Chondrocyte (in vitro differentiated cells): ENCODE measurements at regions not wholly inside any gene's neighbourhood (a gene's known extent, or its start where the extent isn't known, plus 50 kb on each side); places are given as distances from the start of the nearest gene placed in this dataset.

Experiments
- DNase-seq: peaks from one replicate; pipeline ENCODE4 v3.0.0; 2021; ENCODE audit warnings: mixed read lengths, low spot score
- H3K27ac Mint-ChIP-seq: one replicate; pipeline ENCODE4 v1.8.0; 2021; ENCODE audit warnings: mild to moderate bottlenecking, moderate library complexity, mixed read lengths; ENCODE audit not compliant: unreplicated experiment
- H3K27me3 Mint-ChIP-seq: 2 replicates; pipeline ENCODE4 v1.8.0; 2021; ENCODE audit warnings: low read depth, mixed read lengths
- H3K36me3 Mint-ChIP-seq: 2 replicates; pipeline ENCODE4 v1.8.0; 2021; ENCODE audit warnings: low read depth, mixed read lengths
- H3K4me1 Mint-ChIP-seq: 2 replicates; pipeline ENCODE4 v1.8.0; 2021; ENCODE audit warnings: low read depth, mild to moderate bottlenecking, mixed read lengths
- H3K4me3 Mint-ChIP-seq: one replicate; pipeline ENCODE4 v1.8.0; 2021; ENCODE audit warnings: mild to moderate bottlenecking, moderate library complexity, mixed read lengths; ENCODE audit not compliant: unreplicated experiment
- H3K9me3 Mint-ChIP-seq: 2 replicates; pipeline ENCODE4 v1.8.0; 2021; ENCODE audit warnings: low read depth, mixed read lengths
- TF ChIP-seq, protein P1 (sequence below): fragments of 200-600 bp; sonication (generic); IDR thresholded peaks from 2 replicates; pipeline ENCODE4 v1.5.0; 2021; ENCODE audit warnings: antibody characterized with exemption, mild to moderate bottlenecking, moderate library complexity

DNA sequence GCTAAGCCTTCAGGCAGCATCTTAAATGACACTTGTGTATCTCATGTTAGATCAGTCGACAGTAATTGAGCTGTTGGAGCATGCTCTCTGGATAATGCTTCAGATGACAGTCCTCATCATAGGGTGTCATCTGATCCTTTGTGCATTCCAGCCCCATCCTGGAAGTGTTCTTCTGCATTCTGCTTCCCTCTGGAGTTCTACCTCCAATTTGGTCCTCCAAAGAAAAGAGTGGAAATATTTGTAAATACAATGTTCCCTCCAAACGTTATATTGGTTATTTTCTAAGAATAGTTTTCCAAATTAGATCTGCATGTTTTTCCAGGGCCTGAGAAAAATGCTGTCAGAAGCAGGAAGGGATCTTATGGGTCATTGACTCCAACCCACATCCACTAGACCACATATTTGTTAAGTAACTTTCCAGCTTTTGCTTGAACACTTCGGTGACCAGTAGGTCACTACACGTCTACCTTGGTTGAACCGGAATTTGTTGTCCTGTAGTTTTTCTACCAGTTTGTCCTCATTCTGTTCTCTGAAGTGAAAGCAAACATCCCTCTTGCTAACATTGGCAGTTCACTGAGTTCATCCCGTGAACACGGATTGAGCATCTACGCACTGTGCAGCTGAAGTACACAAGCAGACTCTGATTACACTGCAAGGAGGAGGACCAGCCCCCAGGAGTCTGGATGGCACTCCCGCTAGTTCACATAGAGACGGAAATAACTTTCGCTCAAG lies 136.0 kb downstream of the TLR5 start:
- TF ChIP-seq, protein P1, sequence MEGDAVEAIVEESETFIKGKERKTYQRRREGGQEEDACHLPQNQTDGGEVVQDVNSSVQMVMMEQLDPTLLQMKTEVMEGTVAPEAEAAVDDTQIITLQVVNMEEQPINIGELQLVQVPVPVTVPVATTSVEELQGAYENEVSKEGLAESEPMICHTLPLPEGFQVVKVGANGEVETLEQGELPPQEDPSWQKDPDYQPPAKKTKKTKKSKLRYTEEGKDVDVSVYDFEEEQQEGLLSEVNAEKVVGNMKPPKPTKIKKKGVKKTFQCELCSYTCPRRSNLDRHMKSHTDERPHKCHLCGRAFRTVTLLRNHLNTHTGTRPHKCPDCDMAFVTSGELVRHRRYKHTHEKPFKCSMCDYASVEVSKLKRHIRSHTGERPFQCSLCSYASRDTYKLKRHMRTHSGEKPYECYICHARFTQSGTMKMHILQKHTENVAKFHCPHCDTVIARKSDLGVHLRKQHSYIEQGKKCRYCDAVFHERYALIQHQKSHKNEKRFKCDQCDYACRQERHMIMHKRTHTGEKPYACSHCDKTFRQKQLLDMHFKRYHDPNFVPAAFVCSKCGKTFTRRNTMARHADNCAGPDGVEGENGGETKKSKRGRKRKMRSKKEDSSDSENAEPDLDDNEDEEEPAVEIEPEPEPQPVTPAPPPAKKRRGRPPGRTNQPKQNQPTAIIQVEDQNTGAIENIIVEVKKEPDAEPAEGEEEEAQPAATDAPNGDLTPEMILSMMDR, result no peak

DNA sequence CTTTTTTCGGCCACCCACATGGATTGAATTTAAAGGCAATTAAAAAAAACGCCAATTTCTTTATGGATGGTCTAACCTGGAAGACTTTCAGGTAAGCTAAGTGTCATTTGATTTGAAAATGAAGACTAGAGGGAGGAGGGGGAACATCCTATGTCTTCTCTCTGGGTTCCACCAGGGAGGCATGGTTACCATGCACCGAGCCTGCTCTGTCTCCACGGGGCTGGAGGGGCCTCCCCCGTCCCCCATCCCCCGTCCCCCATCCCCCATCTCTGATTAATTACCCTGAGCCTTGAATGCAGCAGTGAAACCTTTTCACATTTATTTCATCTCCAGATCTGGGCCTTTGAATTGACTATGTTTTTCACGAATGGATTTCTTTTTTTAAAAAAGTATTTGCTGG lies 135.1 kb downstream of the TLR5 start:
- no peak overlapping the region for H3K4me3 Mint-ChIP-seq
- no peaks in the 10 kb centered on the region for H3K9me3 Mint-ChIP-seq
- no peak for DNase-seq
- TF ChIP-seq, protein P1, result no peak
- H3K4me1 Mint-ChIP-seq, result peaks cover 18% of the 10 kb centered on the region
- H3K27me3 Mint-ChIP-seq, result no peaks in the 10 kb centered on the region
- peaks cover 17% of the 10 kb centered on the region for H3K36me3 Mint-ChIP-seq
- no peak overlapping the region for H3K27ac Mint-ChIP-seq

More for the DNA sequence above, 136.0 kb downstream of the TLR5 start:
- Mint-ChIP-seq H3K9me3 (no peaks in the 10 kb centered on the region), H3K4me1 (peaks cover 18% of the 10 kb centered on the region), H3K27me3 (no peaks in the 10 kb centered on the region), H3K4me3 (no peak overlapping the region), H3K27ac (no peak overlapping the region), H3K36me3 (peaks cover 21% of the 10 kb centered on the region)
- no peak for DNase-seq

DNA sequence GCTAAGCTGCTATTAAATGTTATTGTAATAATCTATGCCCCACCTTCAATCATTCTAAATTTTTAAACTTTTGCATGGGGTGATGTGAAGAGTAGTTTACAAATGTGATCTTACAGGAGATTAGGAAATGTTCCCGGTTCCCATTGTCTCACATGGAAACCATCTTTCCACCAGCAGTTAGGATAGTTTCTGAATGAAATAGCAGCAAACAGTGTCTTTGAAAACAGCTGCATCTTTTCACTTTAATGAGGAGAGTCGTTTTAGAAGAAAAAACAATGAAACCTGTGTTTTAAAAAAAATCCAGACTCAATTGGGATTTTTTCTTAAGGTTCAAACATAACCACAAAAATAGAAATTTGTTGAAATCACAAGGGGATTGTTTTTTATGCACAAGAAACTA lies 134.2 kb downstream of the TLR5 start:
- Mint-ChIP-seq H3K27me3 (peaks cover 2% of the 10 kb centered on the region), H3K4me3 (no peak overlapping the region), H3K27ac (no peak overlapping the region), H3K4me1 (peaks cover 18% of the 10 kb centered on the region), H3K9me3 (no peaks in the 10 kb centered on the region), H3K36me3 (peaks cover 12% of the 10 kb centered on the region)
- TF ChIP-seq, protein P1, result no peak
- DNase-seq, result no peak

DNA sequence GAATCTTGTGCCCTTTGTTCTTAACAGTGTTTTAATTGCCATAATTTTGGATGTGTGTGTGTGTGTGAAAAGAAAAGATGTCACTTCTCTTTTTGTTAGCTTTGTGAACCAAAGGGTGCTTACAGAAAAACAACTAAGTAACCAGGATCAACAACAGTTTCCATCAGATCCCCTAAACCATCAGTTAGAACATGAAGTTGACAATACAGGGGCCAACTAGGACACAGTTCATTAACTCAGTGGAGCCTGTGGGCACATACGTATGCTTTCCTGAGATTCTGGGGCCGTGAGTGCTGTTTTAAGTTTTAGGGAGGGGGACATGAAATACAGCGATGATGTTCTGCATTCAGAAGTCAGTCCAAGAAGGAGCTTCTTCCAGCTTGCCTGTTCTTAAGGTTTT lies 133.6 kb downstream of the TLR5 start:
- Mint-ChIP-seq H3K4me1 (peaks cover 18% of the 10 kb centered on the region), H3K4me3 (no peak overlapping the region), H3K27ac (no peak overlapping the region), H3K27me3 (peaks cover 2% of the 10 kb centered on the region), H3K9me3 (no peaks in the 10 kb centered on the region), H3K36me3 (peaks cover 10% of the 10 kb centered on the region)
- no peak for DNase-seq
- TF ChIP-seq, protein P1, result no peak

DNA sequence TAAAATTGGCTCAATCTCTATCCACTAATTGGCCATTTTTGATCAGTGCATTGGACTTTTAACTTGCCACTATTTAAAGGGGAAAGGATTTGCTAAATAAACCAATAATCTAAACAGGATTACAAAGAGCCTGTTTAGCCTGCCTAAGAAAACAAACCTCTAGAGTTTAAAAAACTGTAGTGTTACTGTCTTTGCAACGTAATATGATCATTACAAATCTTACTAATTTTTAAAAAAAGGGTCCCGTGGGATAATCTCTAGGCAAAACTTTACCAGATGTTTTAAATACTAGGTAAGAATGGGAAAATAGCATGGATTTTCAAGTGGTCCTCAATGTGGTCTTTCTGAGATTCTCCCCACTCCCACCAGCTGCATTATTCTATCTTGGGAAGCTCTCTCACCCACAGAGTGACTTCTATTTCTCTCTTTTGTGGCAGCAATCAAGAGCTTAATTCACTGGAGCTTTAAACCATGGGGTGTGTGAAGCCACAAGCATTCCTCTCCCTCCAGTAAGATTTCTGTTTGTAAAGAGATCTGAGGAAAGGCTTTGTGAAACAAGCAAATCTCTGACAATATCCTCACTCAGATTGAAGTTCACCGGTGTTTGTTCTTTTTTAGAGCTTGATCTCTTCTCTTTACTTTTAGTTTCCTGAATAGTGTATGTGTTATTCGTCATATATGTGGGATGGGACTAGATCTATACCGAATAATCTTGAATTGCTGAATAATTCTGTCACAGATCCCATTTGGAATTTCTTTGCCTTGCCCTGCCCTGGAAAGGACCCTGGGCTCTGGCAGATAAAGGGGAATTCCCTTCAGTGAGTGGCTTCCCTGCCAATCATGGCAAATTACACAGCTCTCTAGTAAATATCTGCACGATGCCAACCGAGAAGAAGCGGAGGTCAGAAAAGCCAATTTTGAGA lies 132.2 kb downstream of the TLR5 start:
- TF ChIP-seq, protein P1, result no peak
- H3K4me3 Mint-ChIP-seq, result no peak overlapping the region
- DNase-seq, result no peak
- H3K9me3 Mint-ChIP-seq, result no peaks in the 10 kb centered on the region
- H3K36me3 Mint-ChIP-seq, result peaks cover 2% of the 10 kb centered on the region
- H3K27ac Mint-ChIP-seq, result no peak overlapping the region
- H3K4me1 Mint-ChIP-seq, result peaks cover 18% of the 10 kb centered on the region
- peaks cover 2% of the 10 kb centered on the region for H3K27me3 Mint-ChIP-seq
